SK-N-SH treated with all-trans-retinoic acid at 6 μM for 48 hours (cell line): ENCODE measurements at regions not wholly inside any gene's neighbourhood (a gene's known extent, or its start where the extent isn't known, plus 50 kb on each side); places are given as distances from the start of the nearest gene placed in this dataset.
A peak's percentile ranks its signal among the peaks of the same experiment; 100 is the strongest.

Experiments used
- ARNTL ChIP-seq: fragments of 450-650 bp; formaldehyde crosslinking; IDR thresholded peaks from 2 replicates; pipeline ENCODE4 v1.5.0; 2020; ENCODE audit warnings: low read depth, mild to moderate bottlenecking, moderate library complexity, borderline replicate concordance
- ESRRG ChIP-seq: fragments of 250-450 bp; sonication (Bioruptor Pico); IDR thresholded peaks from 2 replicates; pipeline ENCODE4 v1.6.1; 2021; ENCODE audit warnings: mild to moderate bottlenecking
- ISL1 ChIP-seq: fragments of 250-450 bp; sonication (Bioruptor Pico); IDR thresholded peaks from 2 replicates; pipeline ENCODE4 v2.1.2; 2022; ENCODE audit warnings: mild to moderate bottlenecking, moderate library complexity
- OSR1 ChIP-seq: fragments of 250-450 bp; sonication (Bioruptor Pico); IDR thresholded peaks from 2 replicates; pipeline ENCODE4 v1.8.0; 2022; ENCODE audit warnings: moderate library complexity, mild to moderate bottlenecking, inconsistent platforms
- RARB ChIP-seq: fragments of 250-450 bp; sonication (Bioruptor Pico); IDR thresholded peaks from 2 replicates; pipeline ENCODE4 v1.8.0; 2021; ENCODE audit warnings: mild to moderate bottlenecking, moderate library complexity
- SNAI2 ChIP-seq: fragments of 250-450 bp; sonication (Bioruptor Pico); IDR thresholded peaks from 2 replicates; pipeline ENCODE4 v1.5.0; 2020; ENCODE audit warnings: mild to moderate bottlenecking, moderate library complexity
- TCF4 ChIP-seq: fragments of 250-450 bp; sonication (Bioruptor Pico); IDR thresholded peaks from 2 replicates; pipeline ENCODE4 v1.8.0; 2021; ENCODE audit warnings: mild to moderate bottlenecking, moderate library complexity, borderline replicate concordance
- TOX ChIP-seq: fragments of 250-450 bp; sonication (Bioruptor Pico); IDR thresholded peaks from 2 replicates; pipeline ENCODE4 v1.8.0; 2021; ENCODE audit warnings: mild to moderate bottlenecking, moderate library complexity, borderline replicate concordance
- ZFP30 ChIP-seq: fragments of 450-650 bp; formaldehyde crosslinking; IDR thresholded peaks from 2 replicates; pipeline ENCODE4 v1.5.0; 2022; ENCODE audit warnings: mild to moderate bottlenecking, moderate library complexity
- ZNF70 ChIP-seq: fragments of 450-650 bp; formaldehyde crosslinking; IDR thresholded peaks from 2 replicates; pipeline ENCODE4 v1.5.0; 2020; ENCODE audit warnings: mild to moderate bottlenecking, moderate library complexity
- TF ChIP-seq, protein P1 (sequence below): fragments of 250-450 bp; sonication (Bioruptor Pico); IDR thresholded peaks from 2 replicates; pipeline ENCODE4 v1.8.0; 2020; ENCODE audit warnings: mild to moderate bottlenecking, moderate library complexity, borderline replicate concordance

- TF ChIP-seq TOX (CRISPR knock-in tag) (no peak), OSR1 (CRISPR knock-in tag) (no peak), ESRRG (no peak), ZFP30 (CRISPR knock-in tag) (no peak), ZNF70 (CRISPR knock-in tag) (no peak), ISL1 (peak; percentile 51), RARB (CRISPR knock-in tag) (no peak), TCF4 (no peak), ARNTL (CRISPR knock-in tag) (no peak), SNAI2 (CRISPR knock-in tag) (no peak)
- TF ChIP-seq, protein P1, sequence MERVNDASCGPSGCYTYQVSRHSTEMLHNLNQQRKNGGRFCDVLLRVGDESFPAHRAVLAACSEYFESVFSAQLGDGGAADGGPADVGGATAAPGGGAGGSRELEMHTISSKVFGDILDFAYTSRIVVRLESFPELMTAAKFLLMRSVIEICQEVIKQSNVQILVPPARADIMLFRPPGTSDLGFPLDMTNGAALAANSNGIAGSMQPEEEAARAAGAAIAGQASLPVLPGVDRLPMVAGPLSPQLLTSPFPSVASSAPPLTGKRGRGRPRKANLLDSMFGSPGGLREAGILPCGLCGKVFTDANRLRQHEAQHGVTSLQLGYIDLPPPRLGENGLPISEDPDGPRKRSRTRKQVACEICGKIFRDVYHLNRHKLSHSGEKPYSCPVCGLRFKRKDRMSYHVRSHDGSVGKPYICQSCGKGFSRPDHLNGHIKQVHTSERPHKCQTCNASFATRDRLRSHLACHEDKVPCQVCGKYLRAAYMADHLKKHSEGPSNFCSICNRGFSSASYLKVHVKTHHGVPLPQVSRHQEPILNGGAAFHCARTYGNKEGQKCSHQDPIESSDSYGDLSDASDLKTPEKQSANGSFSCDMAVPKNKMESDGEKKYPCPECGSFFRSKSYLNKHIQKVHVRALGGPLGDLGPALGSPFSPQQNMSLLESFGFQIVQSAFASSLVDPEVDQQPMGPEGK (CRISPR knock-in tag) = no peak
Observed at GRCh38 chr1:79859212-79859948, 852.9 kb upstream of the ADGRL4 start.
